K562 (cell line): ENCODE measurements at regions not wholly inside any gene's neighbourhood (a gene's known extent, or its start where the extent isn't known, plus 50 kb on each side); places are given as distances from the start of the nearest gene placed in this dataset.

Source experiments
- CCNT2 ChIP-seq: IDR thresholded peaks from 2 replicates; pipeline ENCODE4 v1.6.1; 2011; ENCODE audit warnings: borderline replicate concordance, low read depth, mild to moderate bottlenecking, moderate library complexity, mixed read lengths, low read length; ENCODE audit not compliant: insufficient read length; ENCODE audit errors: extremely low read depth
- CEBPG ChIP-seq, 3 experiments: fragments of 200-800 bp in 1 of 3; sonication (Bioruptor generic) in 1 of 3; sonication (generic) in 1 of 3; formaldehyde crosslinking in 1 of 3; IDR thresholded peaks in 2 of 3; conservative IDR thresholded peaks in 1 of 3; 2 replicates each; pipeline versions ENCODE4 v1.6.1 to v1.8.0; 2016 to 2022; ENCODE audit warnings: missing compliant biosample characterization in 2 of 3, missing genetic modification characterization in 2 of 3, mild to moderate bottlenecking in 1 of 3, missing genetic modification reagents in 1 of 3
- GTF2E2 ChIP-seq: fragments of 200-800 bp; sonication (Bioruptor generic); IDR thresholded peaks from 2 replicates; pipeline ENCODE4 v1.6.1; 2016; ENCODE audit warnings: missing genetic modification characterization, missing compliant biosample characterization
- HBP1 ChIP-seq: fragments of 450-650 bp; formaldehyde crosslinking; IDR thresholded peaks from 2 replicates; pipeline ENCODE4 v1.4.0; 2022; ENCODE audit warnings: missing genetic modification characterization
- MBD2 ChIP-seq: sonication (generic); IDR thresholded peaks from 2 replicates; pipeline ENCODE4 v1.6.1; 2016; ENCODE audit warnings: low read depth, borderline replicate concordance
- MECOM ChIP-seq: fragments of 250-450 bp; sonication (Bioruptor Pico); IDR thresholded peaks from 2 replicates; pipeline ENCODE4 v1.8.0; 2022; ENCODE audit warnings: inconsistent platforms
- U2AF2 ChIP-seq: fragments of 200-400 bp; formaldehyde crosslinking; optimal IDR thresholded peaks from 2 replicates; pipeline ENCODE3; 2017; ENCODE audit warnings: low read depth, mild to moderate bottlenecking, low read length
- ZHX1 ChIP-seq: fragments of 150-350 bp; conservative IDR thresholded peaks from 2 replicates; pipeline ENCODE4 v1.6.1; 2014; ENCODE audit warnings: low read length
- TF ChIP-seq, protein P1 (sequence below): fragments of 450-650 bp; IDR thresholded peaks from 2 replicates; pipeline ENCODE4 v1.6.1; 2016
- TF ChIP-seq, protein P2 (sequence below), 3 experiments: fragments of 200-800 bp in 1 of 3; sonication (Bioruptor generic) in 1 of 3; sonication (generic) in 1 of 3; formaldehyde crosslinking in 1 of 3; IDR thresholded peaks; 2 replicates each; pipeline versions ENCODE4 v1.6.1 to v1.8.0; 2016 to 2022; ENCODE audit warnings: mild to moderate bottlenecking in 2 of 3, missing compliant biosample characterization in 2 of 3, missing genetic modification characterization in 2 of 3, missing genetic modification reagents in 1 of 3

DNA sequence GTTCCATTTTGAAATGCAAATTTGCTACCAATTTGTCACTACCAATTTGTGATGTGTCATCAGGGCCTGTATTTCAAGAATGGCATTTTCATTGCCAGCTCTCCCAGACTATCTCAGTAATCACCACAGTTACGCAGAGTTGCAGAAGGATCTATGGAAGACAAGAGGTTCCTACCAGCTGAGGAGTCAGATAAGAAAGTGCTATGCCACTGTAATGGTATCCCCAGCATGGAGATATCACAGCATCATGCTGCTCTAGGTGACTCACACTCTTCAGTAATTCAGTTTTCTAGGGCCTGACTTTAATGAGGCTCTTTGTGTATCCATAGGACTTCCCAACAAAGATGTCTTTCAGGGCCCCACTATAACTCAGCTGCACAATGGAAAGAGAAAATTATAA lies 490.3 kb downstream of the ARHGEF28 start (continued):
- TF ChIP-seq GTF2E2 (tag) (no peak), CCNT2 (no peak), U2AF2 (no peak), CEBPG (CRISPR knock-in tag; IDR thresholded peaks at IDR 0.05) (peak; percentile 55; the same call in 1 of the 2 replicates), CEBPG (tag; conservative IDR thresholded peaks at IDR 0.05 in 1 of 2, IDR thresholded peaks at IDR 0.05 in 1 of 2) (0 out of 4 replicates have a peak, but pooled peaks of 1 of the 2 experiments have one; percentile 14), MECOM (CRISPR knock-in tag) (no peak), HBP1 (no peak), ZHX1 (no peak), MBD2 (no peak)
- TF ChIP-seq, protein P1, sequence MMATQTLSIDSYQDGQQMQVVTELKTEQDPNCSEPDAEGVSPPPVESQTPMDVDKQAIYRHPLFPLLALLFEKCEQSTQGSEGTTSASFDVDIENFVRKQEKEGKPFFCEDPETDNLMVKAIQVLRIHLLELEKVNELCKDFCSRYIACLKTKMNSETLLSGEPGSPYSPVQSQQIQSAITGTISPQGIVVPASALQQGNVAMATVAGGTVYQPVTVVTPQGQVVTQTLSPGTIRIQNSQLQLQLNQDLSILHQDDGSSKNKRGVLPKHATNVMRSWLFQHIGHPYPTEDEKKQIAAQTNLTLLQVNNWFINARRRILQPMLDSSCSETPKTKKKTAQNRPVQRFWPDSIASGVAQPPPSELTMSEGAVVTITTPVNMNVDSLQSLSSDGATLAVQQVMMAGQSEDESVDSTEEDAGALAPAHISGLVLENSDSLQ, result no peak
- TF ChIP-seq, protein P2, sequence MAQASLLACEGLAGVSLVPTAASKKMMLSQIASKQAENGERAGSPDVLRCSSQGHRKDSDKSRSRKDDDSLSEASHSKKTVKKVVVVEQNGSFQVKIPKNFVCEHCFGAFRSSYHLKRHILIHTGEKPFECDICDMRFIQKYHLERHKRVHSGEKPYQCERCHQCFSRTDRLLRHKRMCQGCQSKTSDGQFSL (CRISPR knock-in tag; IDR thresholded peaks at IDR 0.05), result no peak
- TF ChIP-seq, protein P2 (tag; IDR thresholded peaks at IDR 0.05), result no peak
